Tibial artery (tissue), 4 donors: ENCODE measurements at regions not wholly inside any gene's neighbourhood (a gene's known extent, or its start where the extent isn't known, plus 50 kb on each side); places are given as distances from the start of the nearest gene placed in this dataset.

Experiments used
- DNase-seq, 2 donors: peaks; one replicate each; pipeline ENCODE4 v3.0.0-alpha.2; 2019
- H3K27ac ChIP-seq, 2 donors: fragments of 200-600 bp; sonication (generic) in 1 of 2; 1 replicate in 1 of 2; 2 replicates in 1 of 2; pipeline ENCODE4 v1.5.1; 2018 to 2019; ENCODE audit warnings: mild to moderate bottlenecking in 1 of 2
- H3K27me3 ChIP-seq, 2 donors: fragments of 200-600 bp; sonication (generic) in 1 of 2; one replicate each; pipeline versions ENCODE4 v1.5.1 to v1.6.0; 2016 to 2019
- H3K36me3 ChIP-seq, 3 donors: fragments of 200-600 bp; sonication (generic) in 2 of 3; one replicate each; pipeline ENCODE4 v1.5.1; 2016 to 2019; ENCODE audit warnings: mild to moderate bottlenecking in 2 of 3
- H3K4me1 ChIP-seq, 4 donors: fragments of 200-600 bp; sonication (generic) in 2 of 4; 1 replicate in 3 of 4; 2 replicates in 1 of 4; pipeline ENCODE4 v1.5.1; 2016 to 2019
- H3K4me3 ChIP-seq, 2 donors: fragments of 200-600 bp; sonication (generic) in 1 of 2; 1 replicate in 1 of 2; 2 replicates in 1 of 2; pipeline ENCODE4 v1.5.1; 2018 to 2019; ENCODE audit warnings: mild to moderate bottlenecking in 2 of 2
- H3K9me3 ChIP-seq, 3 donors: fragments of 200-600 bp; sonication (generic) in 1 of 3; one replicate each; pipeline ENCODE4 v1.5.1; 2016 to 2019
- CTCF ChIP-seq, 2 experiments: fragments of 200-600 bp in 1 of 2; fragments of 450-650 bp in 1 of 2; IDR thresholded peaks; one replicate each; pipeline ENCODE4 v1.5.1; 2017 to 2019; ENCODE audit warnings: antibody characterized with exemption in 2 of 2, mild to moderate bottlenecking in 1 of 2, moderate library complexity in 1 of 2
- intact Hi-C: fragments of 100-400 bp; cut with DNase I; formaldehyde crosslinking; loops from one replicate; pipeline ENCODE4 v1.15.0; 2023; ENCODE audit warnings: low total_unique reads

GRCh38 chr14:43872222-43872621, 634.9 kb downstream of the FSCB start:
- H3K27me3 ChIP-seq = no peaks in the 10 kb centered on the region
- H3K9me3 ChIP-seq = no peaks in the 10 kb centered on the region
- intact Hi-C loops = no loop called here
- H3K27ac ChIP-seq = no peak overlapping the region
- no peak for TF ChIP-seq CTCF (IDR thresholded peaks at IDR 0.05)
- H3K36me3 ChIP-seq = no peaks in the 10 kb centered on the region
- no peaks in the 10 kb centered on the region for H3K4me1 ChIP-seq
- DNase-seq = no peak
- H3K4me3 ChIP-seq = no peak overlapping the region

GRCh38 chr14:43858981-43859380, 648.1 kb downstream of the FSCB start:
- Histone ChIP-seq H3K4me1 (no peaks in the 10 kb centered on the region), H3K27ac (no peak overlapping the region), H3K9me3 (no peaks in the 10 kb centered on the region), H3K4me3 (no peak overlapping the region), H3K36me3 (no peaks in the 10 kb centered on the region), H3K27me3 (no peaks in the 10 kb centered on the region)
- no peak for TF ChIP-seq CTCF (IDR thresholded peaks at IDR 0.05)
- intact Hi-C loops = no loop called here
- no peak for DNase-seq

- TF ChIP-seq CTCF (IDR thresholded peaks at IDR 0.05) = no peak
- no peaks in the 10 kb centered on the region for H3K4me1 ChIP-seq
- no peaks in the 10 kb centered on the region for H3K9me3 ChIP-seq
- intact Hi-C loops = no loop called here
- no peaks in the 10 kb centered on the region for H3K36me3 ChIP-seq
- no peaks in the 10 kb centered on the region for H3K27me3 ChIP-seq
- H3K27ac ChIP-seq = no peak overlapping the region
- DNase-seq = no peak
- H3K4me3 ChIP-seq = no peak overlapping the region
These were observed 651.5 kb downstream of the FSCB start for GRCh38 chr14:43855556-43855955.

- Histone ChIP-seq H3K36me3 (no peaks in the 10 kb centered on the region), H3K9me3 (no peaks in the 10 kb centered on the region), H3K27ac (no peak overlapping the region), H3K4me3 (no peak overlapping the region), H3K4me1 (no peaks in the 10 kb centered on the region), H3K27me3 (no peaks in the 10 kb centered on the region)
- TF ChIP-seq CTCF (IDR thresholded peaks at IDR 0.05) = no peak
- intact Hi-C loops = no loop called here
- no peak for DNase-seq
These were observed 653.5 kb downstream of the FSCB start for GRCh38 chr14:43853541-43853940.

GRCh38 chr14:43803076-43803689, 703.9 kb downstream of the FSCB start:
- Histone ChIP-seq H3K4me3 (no peak overlapping the region), H3K4me1 (no peaks in the 10 kb centered on the region), H3K36me3 (no peaks in the 10 kb centered on the region), H3K9me3 (no peaks in the 10 kb centered on the region), H3K27ac (no peak overlapping the region), H3K27me3 (no peaks in the 10 kb centered on the region)
- intact Hi-C loops = no loop called here
- no peak for DNase-seq
- no peak for TF ChIP-seq CTCF (IDR thresholded peaks at IDR 0.05)
